H1 (cell line): ENCODE measurements at regions not wholly inside any gene's neighbourhood (a gene's known extent, or its start where the extent isn't known, plus 50 kb on each side); places are given as distances from the start of the nearest gene placed in this dataset.

Experiments used
- CTCF ChIA-PET: fragments of 300-600 bp; sonication (Branson Sonifier 250); formaldehyde crosslinking; loops from one replicate; lab custom pipeline; 2021; ENCODE audit not compliant: partially characterized antibody; lab: Charles Lee
- POLR2A ChIA-PET: fragments of 300-600 bp; sonication (Branson Sonifier 250); formaldehyde crosslinking; loops from one replicate; lab custom pipeline; 2021; ENCODE audit warnings: inconsistent platforms; ENCODE audit not compliant: partially characterized antibody; lab: Charles Lee
- DNase-seq, 2 experiments: peaks; one replicate each; pipeline versions ENCODE4 v3.0.0 to v3.0.0-alpha.2; 2010 to 2022; ENCODE audit warnings: low spot score in 2 of 2, low read depth in 1 of 2, mixed read lengths in 1 of 2
- FAIRE-seq: peaks from 2 replicates; lab custom pipeline; 2011; peaks lifted over from hg19 to GRCh38; lab: Jason Lieb, UNC
- H2AFZ ChIP-seq: 2 replicates; pipeline ENCODE4 v1.8.1; 2012; ENCODE audit warnings: low read length, inconsistent platforms
- H2AK5ac ChIP-seq: 2 replicates; pipeline ENCODE4 v1.6.1; 2013; ENCODE audit warnings: low read depth, low read length
- H2BK120ac ChIP-seq: replicated peaks from 2 replicates; pipeline ENCODE3; 2013; ENCODE audit warnings: low read depth, low read length, inconsistent platforms
- H2BK12ac ChIP-seq: 2 replicates; pipeline ENCODE4 v1.6.1; 2013; ENCODE audit warnings: low read depth, low read length
- H2BK15ac ChIP-seq: 2 replicates; pipeline ENCODE4 v1.6.1; 2013; ENCODE audit warnings: low read length
- H2BK20ac ChIP-seq: 2 replicates; pipeline ENCODE4 v1.6.1; 2013; ENCODE audit warnings: low read length
- H2BK5ac ChIP-seq: 2 replicates; pipeline ENCODE4 v1.6.1; 2013; ENCODE audit warnings: low read depth, low read length
- H3K14ac ChIP-seq: 2 replicates; pipeline ENCODE4 v1.6.1; 2013; ENCODE audit warnings: inconsistent platforms; ENCODE audit not compliant: insufficient read length
- H3K18ac ChIP-seq: 2 replicates; pipeline ENCODE4 v1.6.1; 2013; ENCODE audit warnings: low read length; ENCODE audit errors: extremely low read depth
- H3K23ac ChIP-seq: 2 replicates; pipeline ENCODE4 v1.6.1; 2013; ENCODE audit warnings: inconsistent platforms; ENCODE audit not compliant: insufficient read length
- H3K23me2 ChIP-seq: 2 replicates; pipeline ENCODE4 v1.6.1; 2013; ENCODE audit warnings: low read depth, low read length
- H3K27ac ChIP-seq: 2 replicates; pipeline ENCODE4 v1.6.1; 2011; ENCODE audit warnings: low read depth, low read length, inconsistent platforms
- H3K27me3 ChIP-seq, 4 experiments: replicated peaks in 1 of 4; 1 replicate in 1 of 4; 2 replicates in 3 of 4; pipeline versions ENCODE4 v1.6.1 to v1.8.1; 2011 to 2013; ENCODE audit warnings: low read length in 3 of 4, mild to moderate bottlenecking in 3 of 4, inconsistent platforms in 2 of 4, mixed read lengths in 2 of 4, moderate library complexity in 1 of 4; ENCODE audit not compliant: control insufficient read depth in 3 of 4, insufficient read depth in 3 of 4; ENCODE audit errors: extremely low read depth in 1 of 4
- H3K36me3 ChIP-seq, 4 experiments: 2 replicates each; pipeline versions ENCODE4 v1.6.1 to v1.8.1; 2011 to 2013; ENCODE audit warnings: mild to moderate bottlenecking in 4 of 4, low read length in 3 of 4, moderate library complexity in 2 of 4, control low read depth in 1 of 4, inconsistent platforms in 1 of 4; ENCODE audit not compliant: insufficient read depth in 4 of 4, control insufficient read depth in 2 of 4
- H3K4ac ChIP-seq: replicated peaks from 2 replicates; pipeline ENCODE3; 2013; ENCODE audit warnings: low read length, low read depth, mixed read lengths, inconsistent platforms; ENCODE audit not compliant: insufficient read length
- H3K4me1 ChIP-seq, 4 experiments: replicated peaks in 1 of 4; 1 replicate in 1 of 4; 2 replicates in 3 of 4; pipeline versions ENCODE4 v1.6.1 to v1.8.1; 2011 to 2013; ENCODE audit warnings: low read length in 3 of 4, inconsistent platforms in 2 of 4, mixed read lengths in 1 of 4; ENCODE audit not compliant: insufficient read depth in 4 of 4, control insufficient read depth in 3 of 4
- H3K4me2 ChIP-seq, 2 experiments: 2 replicates each; pipeline versions ENCODE4 v1.6.1 to v1.8.1; 2011 to 2013; ENCODE audit warnings: low read depth in 2 of 2, low read length in 2 of 2, control low read depth in 1 of 2, inconsistent platforms in 1 of 2, mild to moderate bottlenecking in 1 of 2; ENCODE audit not compliant: insufficient read depth in 1 of 2
- H3K4me3 ChIP-seq, 4 experiments: fragments of 200-600, 300-600 bp in 1 of 4; sonication (generic), shearing (Covaris generic), sonication (Bioruptor Twin) in 1 of 4; 2 replicates each; pipeline versions ENCODE4 v1.5.1 to v1.8.1; 2011 to 2016; ENCODE audit warnings: low read length in 4 of 4, low read depth in 3 of 4, control low read depth in 2 of 4, inconsistent platforms in 2 of 4, mild to moderate bottlenecking in 2 of 4, mixed read lengths in 1 of 4, moderate library complexity in 1 of 4; ENCODE audit not compliant: insufficient read depth in 2 of 4; ENCODE audit errors: extremely low read depth in 1 of 4
- H3K56ac ChIP-seq: replicated peaks from 2 replicates; pipeline ENCODE3; 2013; ENCODE audit warnings: low read depth, mild to moderate bottlenecking, mixed read lengths, low read length, inconsistent platforms; ENCODE audit not compliant: insufficient read length
- H3K79me1 ChIP-seq: 2 replicates; pipeline ENCODE4 v1.6.1; 2013; ENCODE audit warnings: low read depth, low read length, control low read depth
- H3K79me2 ChIP-seq, 2 experiments: 2 replicates each; pipeline versions ENCODE4 v1.6.1 to v1.8.1; 2012 to 2013; ENCODE audit warnings: low read length in 2 of 2, mild to moderate bottlenecking in 2 of 2, inconsistent platforms in 1 of 2; ENCODE audit not compliant: insufficient read depth in 2 of 2, control insufficient read depth in 1 of 2
- H3K9ac ChIP-seq, 4 experiments: replicated peaks in 1 of 4; 1 replicate in 1 of 4; 2 replicates in 3 of 4; pipeline versions ENCODE4 v1.6.1 to v1.8.1; 2011 to 2013; ENCODE audit warnings: low read depth in 3 of 4, low read length in 3 of 4, control low read depth in 2 of 4, mild to moderate bottlenecking in 2 of 4, moderate library complexity in 2 of 4, inconsistent platforms in 1 of 4; ENCODE audit errors: extremely low read depth in 1 of 4
- H3K9me3 ChIP-seq, 2 experiments: 2 replicates each; pipeline versions ENCODE4 v1.6.1 to v1.8.1; 2012 to 2013; ENCODE audit warnings: mild to moderate bottlenecking in 2 of 2, moderate library complexity in 2 of 2, control low read depth in 1 of 2, inconsistent platforms in 1 of 2, low read depth in 1 of 2, low read length in 1 of 2, mixed read lengths in 1 of 2; ENCODE audit not compliant: insufficient read depth in 2 of 2
- H4K20me1 ChIP-seq, 2 experiments: replicated peaks in 1 of 2; 2 replicates each; pipeline versions ENCODE3 to v1.8.1; 2011 to 2013; ENCODE audit warnings: inconsistent platforms in 2 of 2, low read length in 2 of 2, mild to moderate bottlenecking in 1 of 2; ENCODE audit not compliant: insufficient read depth in 2 of 2, control insufficient read depth in 1 of 2
- H4K5ac ChIP-seq: 2 replicates; pipeline ENCODE4 v1.6.1; 2013; ENCODE audit warnings: low read length, low read depth, mixed read lengths, inconsistent platforms; ENCODE audit not compliant: insufficient read length
- H4K8ac ChIP-seq: 2 replicates; pipeline ENCODE4 v1.8.0; 2013; ENCODE audit warnings: mild to moderate bottlenecking, moderate library complexity, low read length, inconsistent platforms; ENCODE audit not compliant: insufficient read depth; ENCODE audit errors: extremely low read depth
- H4K91ac ChIP-seq: replicated peaks from 2 replicates; pipeline ENCODE3; 2013; ENCODE audit warnings: low read length, mixed read lengths, inconsistent platforms; ENCODE audit not compliant: insufficient read length
- CREB1 ChIP-seq: IDR thresholded peaks from 2 replicates; pipeline ENCODE4 v1.6.1; 2012; ENCODE audit warnings: inconsistent platforms
- SP4 ChIP-seq: IDR thresholded peaks from 2 replicates; pipeline ENCODE4 v1.6.1; 2012; ENCODE audit warnings: low read length, inconsistent platforms
- TBP ChIP-seq: IDR thresholded peaks from 2 replicates; pipeline ENCODE4 v1.6.1; 2011; ENCODE audit warnings: low read depth, low read length, improper control_type of control experiment
- whole genome bisulfite sequencing, 2 experiments: shearing (Covaris generic) in 1 of 2; methylation state at CpG; one replicate each; pipeline versions ENCODE4 v1.1.6 to v1.1.7; 2013 to 2015; ENCODE audit warnings: low lambda C conversion rate in 2 of 2, mixed read lengths in 2 of 2, inconsistent platforms in 1 of 2, low coverage in 1 of 2, missing lambda C conversion rate in 1 of 2; ENCODE audit not compliant: insufficient replicate concordance in 2 of 2, insufficient coverage in 1 of 2, insufficient read length in 1 of 2; ENCODE audit errors: extremely low coverage in 1 of 2, missing lambda C conversion rate in 1 of 2; 5-methylcytosine and 5-hydroxymethylcytosine counted together

DNA sequence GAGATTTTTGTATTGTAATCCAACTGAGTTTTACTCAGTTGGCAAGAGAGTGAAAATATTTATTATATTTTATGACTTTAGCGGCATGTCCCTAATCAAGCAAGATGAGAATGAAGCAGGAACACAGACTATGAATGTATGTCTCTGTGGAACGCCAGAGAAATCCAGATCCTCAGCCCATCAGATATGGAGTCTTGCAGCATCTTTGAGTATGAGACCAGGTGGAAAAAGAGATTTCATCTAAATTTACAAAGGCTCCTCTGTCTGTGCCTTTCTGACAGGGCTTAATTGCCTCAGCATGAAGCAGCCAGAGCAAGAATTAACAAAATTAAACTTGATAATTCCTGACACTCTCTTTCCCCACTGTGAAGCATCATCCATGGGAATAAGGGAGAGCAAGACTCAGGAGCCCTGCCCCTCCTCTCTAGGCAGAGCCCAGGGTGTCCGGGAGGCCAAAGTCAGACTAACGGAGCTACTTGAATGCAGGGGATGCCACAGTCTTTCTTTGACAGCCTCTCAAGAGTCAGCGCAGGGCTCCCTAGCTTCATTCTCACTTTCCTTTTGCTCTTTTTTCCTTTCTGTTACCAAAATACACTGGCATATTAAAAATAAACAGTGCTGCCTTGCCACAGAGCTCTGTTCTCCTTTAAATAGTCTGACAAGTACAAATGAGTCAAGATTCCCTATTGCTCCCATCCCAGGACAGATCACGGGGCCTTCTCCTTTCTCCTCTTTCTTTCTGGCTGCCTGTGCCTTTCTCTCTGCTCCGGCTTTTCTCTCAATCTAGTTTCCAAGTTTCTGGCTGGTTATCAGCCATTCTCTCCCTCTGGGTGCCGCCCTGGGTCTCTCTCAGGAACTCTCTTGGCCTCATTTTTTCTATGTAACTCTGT, 132.2 kb upstream of the INHBA start:
- peaks cover 0 to 5% (median 2%) of the 10 kb centered on the region in 4 experiments; a peak in 3 of 7 replicates for H3K4me1 ChIP-seq
- H3K23ac ChIP-seq: no peak overlapping the region
- no peak overlapping the region for H3K4ac ChIP-seq
- H3K9me3 ChIP-seq: no peaks in the 10 kb centered on the region; a peak in 1 of 4 replicates
- H3K4me3 ChIP-seq: no peak overlapping the region
- FAIRE-seq (no peak), DNase-seq (no peak)
- H2BK120ac ChIP-seq: no peak overlapping the region
- WGBS, 2 experiments: 72% methylated on average over 7 of the region's 8 CpGs; no CpG with 5 or more reads in 1 of the 2 experiments
- no peak overlapping the region for H4K5ac ChIP-seq
- no peak overlapping the region for H3K14ac ChIP-seq
- no peak overlapping the region for H3K56ac ChIP-seq
- H3K23me2 ChIP-seq: no peaks in the 10 kb centered on the region
- no peak overlapping the region for H4K8ac ChIP-seq
- no peak overlapping the region for H2BK5ac ChIP-seq
- no peak overlapping the region for H2BK15ac ChIP-seq
- no peaks in the 10 kb centered on the region for H4K20me1 ChIP-seq
- POLR2A ChIA-PET: no interaction called here
- no peak overlapping the region for H2BK12ac ChIP-seq
- no peaks in the 10 kb centered on the region for H3K79me2 ChIP-seq
- no peak for TF ChIP-seq SP4
- TF ChIP-seq TBP: 0 out of 2 replicates have a peak, but pooled peaks have one; percentile 23
- no peak for TF ChIP-seq CREB1
- TF ChIP-seq, all 59 proteins: peak for 1
- CTCF ChIA-PET: no interaction called here
- H2AFZ ChIP-seq: no peak overlapping the region
- H3K18ac ChIP-seq: no peak overlapping the region
- no peak overlapping the region for H2AK5ac ChIP-seq
- no peak overlapping the region for H2BK20ac ChIP-seq
- no peaks in the 10 kb centered on the region for H3K27me3 ChIP-seq
- no peak overlapping the region for H3K27ac ChIP-seq
- H3K79me1 ChIP-seq: no peaks in the 10 kb centered on the region
- H3K4me2 ChIP-seq: no peak overlapping the region
- H3K36me3 ChIP-seq: no peaks in the 10 kb centered on the region
- no peak overlapping the region for H4K91ac ChIP-seq
- no peak overlapping the region for H3K9ac ChIP-seq
